HG02798 (cell line): ENCODE measurements at regions not wholly inside any gene's neighbourhood (a gene's known extent, or its start where the extent isn't known, plus 50 kb on each side); places are given as distances from the start of the nearest gene placed in this dataset.

ENCODE experiments used
- ATAC-seq: cut with Tn5 transposase; IDR thresholded peaks from one replicate; pipeline ENCODE4 v1.9.1; 2021; ENCODE audit warnings: mild to moderate bottlenecking; ENCODE audit not compliant: unreplicated experiment, poor library complexity

GRCh38 chr21:34192646-34193285, 119.4 kb downstream of the MRPS6 start:
- no peak for ATAC-seq

GRCh38 chr21:34195335-34195734, 122.0 kb downstream of the MRPS6 start:
- no peak for ATAC-seq

- ATAC-seq = no peak
Measured at GRCh38 chr21:34196996-34197395, 123.6 kb downstream of the MRPS6 start.

GRCh38 chr21:34197561-34197960, 124.2 kb downstream of the MRPS6 start:
- ATAC-seq = no peak

- ATAC-seq = no peak
Measured at GRCh38 chr21:34198231-34199120, 125.1 kb downstream of the MRPS6 start.

GRCh38 chr21:34199121-34199910, 125.9 kb downstream of the MRPS6 start:
- no peak for ATAC-seq

- no peak for ATAC-seq
Measured at GRCh38 chr21:34200288-34200905, 127.0 kb downstream of the MRPS6 start.

GRCh38 chr21:34201001-34201400, 127.6 kb downstream of the MRPS6 start:
- ATAC-seq = no peak

GRCh38 chr21:34201481-34201858, 128.1 kb downstream of the MRPS6 start:
- no peak for ATAC-seq

GRCh38 chr21:34202553-34203372, 129.4 kb downstream of the MRPS6 start:
- ATAC-seq = no peak

- ATAC-seq = no peak
Measured at GRCh38 chr21:34203851-34204420, 130.6 kb downstream of the MRPS6 start.

GRCh38 chr21:34204481-34205439, 131.4 kb downstream of the MRPS6 start:
- ATAC-seq = no peak

- ATAC-seq = peak; percentile 48
Measured at GRCh38 chr21:34205811-34206571, 132.6 kb downstream of the MRPS6 start.

GRCh38 chr21:34213959-34214358, 140.6 kb downstream of the MRPS6 start:
- no peak for ATAC-seq

GRCh38 chr21:34215501-34215900, 142.1 kb downstream of the MRPS6 start:
- no peak for ATAC-seq

- ATAC-seq = no peak
Measured at GRCh38 chr21:34215911-34216717, 142.7 kb downstream of the MRPS6 start.

- ATAC-seq = no peak
Measured at GRCh38 chr21:34216718-34217032, 143.3 kb downstream of the MRPS6 start.
